CD8-positive, alpha-beta memory T cell (primary cell): ENCODE measurements at regions not wholly inside any gene's neighbourhood (a gene's known extent, or its start where the extent isn't known, plus 50 kb on each side); places are given as distances from the start of the nearest gene placed in this dataset.
"Not testable (repeated sequence)": the region's sequence is repeated elsewhere in the genome, so short reads cannot be mapped to it uniquely, and the experiment has no call there.

Source experiments
- CTCF ChIA-PET: fragments of 350-600 bp; sonication (Branson Sonifier 250); formaldehyde crosslinking; loops from one replicate; lab custom pipeline; 2021; ENCODE audit warnings: antibody characterized with exemption; lab: Charles Lee
- POLR2A ChIA-PET: fragments of 350-600 bp; sonication (Branson Sonifier 250); formaldehyde crosslinking; loops from one replicate; lab custom pipeline; 2021; ENCODE audit warnings: antibody characterized with exemption; lab: Charles Lee
- DNase-seq, 5 donors: peaks; one replicate each; pipeline versions ENCODE4 v3.0.0 to v3.0.0-alpha.2; 2020 to 2022; ENCODE audit warnings: mixed read lengths in 1 of 5
- H3K27ac ChIP-seq: one replicate; pipeline ENCODE4 v1.7.0; 2013; ENCODE audit warnings: low read depth, mild to moderate bottlenecking, low read length, moderate library complexity
- H3K27me3 ChIP-seq: 2 replicates; pipeline ENCODE4 v1.7.0; 2013; ENCODE audit warnings: low read length, mild to moderate bottlenecking; ENCODE audit not compliant: insufficient read depth, poor library complexity, severe bottlenecking
- H3K36me3 ChIP-seq: 2 replicates; pipeline ENCODE4 v1.7.0; 2013; ENCODE audit warnings: mild to moderate bottlenecking, low read length, moderate library complexity; ENCODE audit not compliant: insufficient read depth
- H3K4me1 ChIP-seq: 2 replicates; pipeline ENCODE4 v1.7.0; 2013; ENCODE audit warnings: mild to moderate bottlenecking, low read length, moderate library complexity; ENCODE audit not compliant: insufficient read depth
- H3K4me3 ChIP-seq: 2 replicates; pipeline ENCODE4 v1.7.0; 2013; ENCODE audit warnings: mild to moderate bottlenecking, low read length
- H3K9me3 ChIP-seq: 2 replicates; pipeline ENCODE4 v1.7.0; 2013; ENCODE audit warnings: mild to moderate bottlenecking, low read length
- H3K27ac Mint-ChIP-seq, 8 donors: one replicate each; pipeline ENCODE4 v1.8.0; 2020 to 2021; ENCODE audit warnings: mixed read lengths in 8 of 8, mild to moderate bottlenecking in 6 of 8, inconsistent platforms in 3 of 8, moderate library complexity in 3 of 8
- H3K27me3 Mint-ChIP-seq, 2 donors: one replicate each; pipeline ENCODE4 v1.8.0; 2020 to 2021; ENCODE audit warnings: mixed read lengths in 2 of 2, mild to moderate bottlenecking in 1 of 2, moderate library complexity in 1 of 2
- H3K36me3 Mint-ChIP-seq, 3 donors: one replicate each; pipeline ENCODE4 v1.8.0; 2020 to 2021; ENCODE audit warnings: mixed read lengths in 3 of 3, inconsistent platforms in 1 of 3, mild to moderate bottlenecking in 1 of 3
- H3K4me1 Mint-ChIP-seq, 3 donors: one replicate each; pipeline ENCODE4 v1.8.0; 2020 to 2021; ENCODE audit warnings: mixed read lengths in 3 of 3, inconsistent platforms in 1 of 3, mild to moderate bottlenecking in 1 of 3
- H3K4me3 Mint-ChIP-seq, 7 donors: one replicate each; pipeline ENCODE4 v1.8.0; 2020 to 2021; ENCODE audit warnings: mixed read lengths in 7 of 7, mild to moderate bottlenecking in 6 of 7, moderate library complexity in 4 of 7, inconsistent platforms in 2 of 7
- H3K9me3 Mint-ChIP-seq, 5 donors: one replicate each; pipeline ENCODE4 v1.8.0; 2020 to 2022; ENCODE audit warnings: mixed read lengths in 5 of 5, mild to moderate bottlenecking in 3 of 5, moderate library complexity in 2 of 5, inconsistent platforms in 1 of 5

DNA sequence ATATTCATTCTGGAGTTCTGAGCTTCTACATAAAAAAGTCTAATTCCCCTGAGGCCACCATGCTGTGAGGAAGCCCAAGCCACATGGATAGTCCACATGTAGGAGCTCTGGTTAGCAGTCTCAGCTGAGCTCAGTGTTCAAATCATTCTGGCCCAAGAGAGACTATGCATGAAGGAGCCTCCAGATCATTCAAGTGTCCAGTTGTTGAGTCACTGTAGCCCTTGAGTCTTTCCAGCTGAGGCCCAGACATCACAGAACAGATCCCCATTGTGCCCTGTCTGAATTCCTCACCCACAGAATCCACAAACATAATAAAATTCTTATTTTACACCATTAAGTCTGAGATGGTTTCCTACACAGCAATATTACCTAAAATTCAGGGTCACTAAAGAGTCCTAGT is 107.0 kb upstream of the NGF start:
- no peaks in the 10 kb centered on the region for H3K36me3 ChIP-seq
- no peaks in the 10 kb centered on the region for H3K27me3 ChIP-seq
- Mint-ChIP-seq H3K4me3 (no peak overlapping the region), H3K27me3 (peaks cover 4 to 5% of the 10 kb centered on the region in 2 donors), H3K4me1 (no peaks in the 10 kb centered on the region), H3K36me3 (no peaks in the 10 kb centered on the region), H3K27ac (no peak overlapping the region), H3K9me3 (peaks cover 0 to 2% (median 0%) of the 10 kb centered on the region in 5 donors)
- no peak for DNase-seq
- H3K27ac ChIP-seq, result no peak overlapping the region
- ChIA-PET CTCF (no interaction called here), POLR2A (no interaction called here)
- no peaks in the 10 kb centered on the region for H3K4me1 ChIP-seq
- H3K9me3 ChIP-seq, result no peaks in the 10 kb centered on the region
- H3K4me3 ChIP-seq, result no peak overlapping the region

DNA sequence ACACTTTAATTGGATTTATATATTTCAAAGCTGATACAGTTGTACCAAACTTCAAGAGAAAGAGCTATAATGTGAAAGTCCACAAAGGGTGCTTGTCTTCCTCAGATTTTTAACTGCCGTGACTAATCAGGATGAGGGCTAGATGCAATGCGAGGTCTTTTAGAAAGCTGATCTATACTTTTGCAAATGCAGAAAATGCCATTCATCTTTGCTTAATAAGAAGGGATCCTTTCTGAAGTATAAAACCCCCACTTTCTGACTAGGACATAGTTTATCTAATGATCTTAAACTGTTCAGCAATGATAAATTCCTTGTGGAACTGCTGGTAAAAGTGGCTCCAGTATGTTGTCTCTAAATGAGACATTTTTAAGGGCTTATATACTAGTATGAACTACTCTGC is 102.7 kb upstream of the NGF start:
- Histone ChIP-seq H3K27ac (no peak overlapping the region), H3K9me3 (no peaks in the 10 kb centered on the region), H3K4me3 (no peak overlapping the region), H3K4me1 (no peaks in the 10 kb centered on the region), H3K27me3 (no peaks in the 10 kb centered on the region), H3K36me3 (no peaks in the 10 kb centered on the region)
- ChIA-PET POLR2A (no interaction called here), CTCF (no interaction called here)
- H3K27ac Mint-ChIP-seq, result no peak overlapping the region
- H3K4me1 Mint-ChIP-seq, result no peaks in the 10 kb centered on the region
- peaks cover 6 to 12% of the 10 kb centered on the region in 2 donors for H3K27me3 Mint-ChIP-seq
- peaks cover 0 to 3% (median 0%) of the 10 kb centered on the region in 5 donors for H3K9me3 Mint-ChIP-seq
- H3K4me3 Mint-ChIP-seq, result no peak overlapping the region
- H3K36me3 Mint-ChIP-seq, result no peaks in the 10 kb centered on the region
- no peak for DNase-seq

DNA sequence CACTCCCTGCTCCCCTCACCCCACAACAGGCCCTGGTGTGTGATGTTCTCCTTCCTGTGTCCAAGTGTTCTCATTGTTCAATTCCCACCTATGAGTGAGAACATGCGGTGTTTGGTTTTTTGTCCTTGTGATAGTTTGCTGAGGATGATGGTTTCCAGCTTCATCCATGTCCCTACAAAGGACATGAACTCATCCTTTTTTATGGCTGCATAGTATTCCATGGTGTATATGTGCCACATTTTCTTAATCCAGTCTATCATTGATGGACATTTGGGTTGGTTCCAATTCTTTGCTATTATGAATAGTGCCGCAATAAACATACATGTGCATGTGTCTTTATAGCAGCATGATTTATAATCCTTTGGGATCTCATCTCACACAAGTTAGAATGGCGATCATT is 101.5 kb upstream of the NGF start:
- H3K36me3 Mint-ChIP-seq, DNase-seq, H3K27ac ChIP-seq, CTCF ChIA-PET, H3K4me1 Mint-ChIP-seq, H3K27ac Mint-ChIP-seq, POLR2A ChIA-PET, H3K4me3 ChIP-seq, H3K4me1 ChIP-seq, H3K4me3 Mint-ChIP-seq, H3K9me3 Mint-ChIP-seq, H3K27me3 Mint-ChIP-seq, H3K9me3 ChIP-seq, H3K36me3 ChIP-seq, H3K27me3 ChIP-seq: not testable (repeated sequence)

DNA sequence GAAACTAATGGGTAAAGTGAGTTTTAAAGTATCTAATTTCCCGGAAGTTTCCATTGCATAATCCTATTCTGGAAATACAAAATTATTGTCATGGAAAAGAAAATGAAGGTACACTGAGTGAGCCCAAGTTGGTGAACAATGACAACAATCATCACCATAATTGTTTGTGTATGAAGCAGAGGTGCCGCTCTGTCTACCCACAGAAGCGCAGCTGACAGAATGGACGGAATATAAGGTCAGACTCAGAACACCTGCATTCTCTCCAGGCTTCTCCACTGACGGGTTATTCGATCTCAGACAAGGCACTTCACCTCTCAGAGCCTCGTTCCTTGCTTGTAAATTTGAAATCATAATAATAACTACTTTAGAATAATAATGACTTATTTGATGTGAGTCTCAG is 99.1 kb upstream of the NGF start:
- H3K27ac Mint-ChIP-seq, result no peak overlapping the region
- H3K9me3 Mint-ChIP-seq, result peaks cover 0 to 3% (median 0%) of the 10 kb centered on the region in 5 donors
- peaks cover 7 to 11% of the 10 kb centered on the region in 2 donors for H3K27me3 Mint-ChIP-seq
- no peaks in the 10 kb centered on the region for H3K36me3 ChIP-seq
- no peaks in the 10 kb centered on the region for H3K36me3 Mint-ChIP-seq
- H3K9me3 ChIP-seq, result no peaks in the 10 kb centered on the region
- H3K4me1 ChIP-seq, result no peaks in the 10 kb centered on the region
- no peak overlapping the region for H3K27ac ChIP-seq
- ChIA-PET CTCF (no interaction called here), POLR2A (no interaction called here)
- DNase-seq, result no peak
- H3K27me3 ChIP-seq, result no peaks in the 10 kb centered on the region
- H3K4me3 ChIP-seq, result no peak overlapping the region
- H3K4me3 Mint-ChIP-seq, result no peak overlapping the region
- no peaks in the 10 kb centered on the region for H3K4me1 Mint-ChIP-seq

DNA sequence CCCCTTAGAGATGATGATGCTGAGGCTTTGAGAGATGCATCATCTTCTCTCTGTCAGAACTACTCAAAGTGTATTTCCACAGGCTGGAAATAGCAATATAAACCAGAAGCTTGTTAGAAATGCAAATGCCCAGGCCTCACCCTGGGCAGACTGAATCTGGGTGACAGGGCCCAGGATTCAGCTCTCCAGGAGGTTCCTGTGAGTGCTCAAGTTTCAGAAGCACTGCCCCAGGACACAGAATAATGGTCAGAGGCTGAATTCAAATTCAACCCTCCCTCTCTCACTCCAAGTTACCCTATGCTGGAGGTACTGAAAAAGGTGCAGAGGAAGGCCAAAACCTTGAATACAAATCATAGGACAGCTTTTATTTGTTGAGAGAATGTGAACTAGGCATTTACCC is 98.5 kb upstream of the NGF start:
- Mint-ChIP-seq H3K9me3 (peaks cover 0 to 3% (median 0%) of the 10 kb centered on the region in 5 donors), H3K27me3 (peaks cover 7 to 11% of the 10 kb centered on the region in 2 donors), H3K36me3 (no peaks in the 10 kb centered on the region), H3K4me1 (no peaks in the 10 kb centered on the region), H3K27ac (no peak overlapping the region), H3K4me3 (no peak overlapping the region)
- Histone ChIP-seq H3K27ac (no peak overlapping the region), H3K9me3 (no peaks in the 10 kb centered on the region), H3K4me3 (no peak overlapping the region), H3K36me3 (no peaks in the 10 kb centered on the region), H3K4me1 (no peaks in the 10 kb centered on the region), H3K27me3 (no peaks in the 10 kb centered on the region)
- CTCF ChIA-PET, result no interaction called here
- POLR2A ChIA-PET, result no interaction called here
- no peak for DNase-seq

DNA sequence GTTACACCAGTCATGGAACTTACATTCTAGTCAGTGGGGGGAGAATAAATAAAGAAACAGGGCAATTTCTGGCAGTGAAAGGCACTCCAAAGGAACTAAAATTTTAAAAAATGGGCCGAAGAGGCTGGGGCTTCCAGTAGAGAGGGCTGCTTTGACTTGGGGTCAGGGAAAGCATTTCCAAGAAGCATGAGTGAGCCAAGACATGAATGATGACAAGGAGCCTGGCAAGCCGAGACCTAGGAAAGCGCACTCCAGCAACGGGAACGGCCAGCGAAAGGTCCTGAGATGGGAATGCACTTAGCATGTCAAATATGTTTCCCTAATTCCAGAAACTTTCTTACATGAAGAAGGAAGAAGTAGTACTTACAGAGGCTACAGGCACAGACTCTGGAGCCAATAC is 95.4 kb upstream of the NGF start:
- Mint-ChIP-seq H3K9me3 (no peaks in the 10 kb centered on the region), H3K4me1 (no peaks in the 10 kb centered on the region), H3K36me3 (no peaks in the 10 kb centered on the region), H3K27me3 (peaks cover 5 to 6% of the 10 kb centered on the region in 2 donors), H3K4me3 (no peak overlapping the region), H3K27ac (no peak overlapping the region)
- Histone ChIP-seq H3K4me1 (no peaks in the 10 kb centered on the region), H3K36me3 (no peaks in the 10 kb centered on the region), H3K27ac (no peak overlapping the region), H3K4me3 (no peak overlapping the region), H3K27me3 (no peaks in the 10 kb centered on the region), H3K9me3 (no peaks in the 10 kb centered on the region)
- ChIA-PET CTCF (no interaction called here), POLR2A (no interaction called here)
- no peak for DNase-seq

DNA sequence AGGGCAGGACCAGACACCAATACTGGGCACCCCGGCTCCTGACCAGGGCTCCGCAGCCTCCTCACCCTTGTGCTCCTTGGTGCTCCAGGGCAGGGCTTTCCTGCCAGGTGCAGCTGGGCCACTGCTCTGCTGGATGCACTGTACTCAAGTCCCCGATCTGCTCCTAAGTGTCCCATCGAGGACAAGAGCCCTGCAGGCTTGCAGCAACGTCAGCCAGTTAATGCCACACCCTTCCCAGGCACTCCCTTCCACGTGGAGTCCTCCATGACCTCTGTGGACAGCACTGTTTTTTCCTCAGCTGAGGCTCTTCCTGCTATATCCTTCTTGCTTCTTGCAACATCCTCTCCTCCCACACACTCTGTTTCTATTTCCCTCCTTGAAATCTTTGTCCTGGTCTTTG is 94.0 kb upstream of the NGF start:
- H3K9me3 Mint-ChIP-seq, result no peaks in the 10 kb centered on the region
- no peak overlapping the region for H3K27ac Mint-ChIP-seq
- no peak for DNase-seq
- no peak overlapping the region for H3K4me3 Mint-ChIP-seq
- CTCF ChIA-PET, result no interaction called here
- H3K27me3 ChIP-seq, result no peaks in the 10 kb centered on the region
- no peaks in the 10 kb centered on the region for H3K9me3 ChIP-seq
- H3K4me1 ChIP-seq, result no peaks in the 10 kb centered on the region
- no peak overlapping the region for H3K4me3 ChIP-seq
- H3K4me1 Mint-ChIP-seq, result no peaks in the 10 kb centered on the region
- no peaks in the 10 kb centered on the region for H3K36me3 Mint-ChIP-seq
- no peak overlapping the region for H3K27ac ChIP-seq
- POLR2A ChIA-PET, result no interaction called here
- no peaks in the 10 kb centered on the region for H3K36me3 ChIP-seq
- H3K27me3 Mint-ChIP-seq, result peaks cover 3 to 5% of the 10 kb centered on the region in 2 donors

DNA sequence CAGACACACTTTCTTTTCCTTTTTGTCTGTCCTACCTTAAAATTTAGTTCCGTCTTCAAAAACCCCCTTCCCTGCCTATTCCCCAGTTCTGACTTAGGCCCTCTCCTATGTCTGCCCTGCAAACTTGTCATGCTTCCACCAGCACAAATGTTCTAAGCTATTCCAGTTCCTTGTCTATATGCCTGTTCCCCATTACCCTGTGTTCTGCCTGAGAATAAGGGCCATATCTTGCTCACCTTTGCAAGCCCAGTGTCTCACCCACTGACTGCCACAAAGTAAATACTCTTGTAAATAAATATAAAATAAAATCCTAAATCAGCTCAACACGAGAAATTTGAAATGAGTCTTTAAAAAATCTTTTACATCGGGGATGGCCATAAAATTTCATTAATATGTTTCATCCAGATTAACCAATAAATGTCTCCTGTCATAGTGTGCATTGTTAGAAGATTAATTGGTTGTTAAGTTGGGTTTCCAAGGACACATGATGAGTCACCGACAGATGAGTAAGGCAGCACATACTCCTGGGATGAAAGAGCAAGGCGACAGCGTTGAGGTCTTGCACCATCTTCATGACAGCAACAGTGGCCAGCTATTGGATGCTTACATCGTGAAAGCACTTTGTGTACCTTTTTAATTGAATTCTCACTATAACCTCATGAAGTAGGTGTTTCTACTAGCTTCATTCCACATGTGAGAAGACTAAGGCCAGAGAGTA is 92.6 kb upstream of the NGF start:
- ChIA-PET POLR2A (no interaction called here), CTCF (no interaction called here)
- H3K4me3 ChIP-seq, result no peak overlapping the region
- H3K9me3 Mint-ChIP-seq, result peaks cover 0 to 3% (median 0%) of the 10 kb centered on the region in 5 donors
- no peaks in the 10 kb centered on the region for H3K9me3 ChIP-seq
- no peaks in the 10 kb centered on the region for H3K4me1 Mint-ChIP-seq
- no peak for DNase-seq
- no peaks in the 10 kb centered on the region for H3K4me1 ChIP-seq
- no peak overlapping the region for H3K27ac ChIP-seq
- H3K4me3 Mint-ChIP-seq, result no peak overlapping the region
- no peaks in the 10 kb centered on the region for H3K36me3 Mint-ChIP-seq
- H3K36me3 ChIP-seq, result no peaks in the 10 kb centered on the region
- H3K27me3 Mint-ChIP-seq, result peaks cover 8 to 9% of the 10 kb centered on the region in 2 donors
- no peak overlapping the region for H3K27ac Mint-ChIP-seq
- H3K27me3 ChIP-seq, result no peaks in the 10 kb centered on the region
